ENCODE measurements at regions not wholly inside any gene's neighbourhood (a gene's known extent, or its start where the extent isn't known, plus 50 kb on each side); places are given as distances from the start of the nearest gene placed in this dataset.
"Not testable (repeated sequence)": the region's sequence is repeated elsewhere in the genome, so short reads cannot be mapped to it uniquely, and the experiment has no call there.

DNA sequence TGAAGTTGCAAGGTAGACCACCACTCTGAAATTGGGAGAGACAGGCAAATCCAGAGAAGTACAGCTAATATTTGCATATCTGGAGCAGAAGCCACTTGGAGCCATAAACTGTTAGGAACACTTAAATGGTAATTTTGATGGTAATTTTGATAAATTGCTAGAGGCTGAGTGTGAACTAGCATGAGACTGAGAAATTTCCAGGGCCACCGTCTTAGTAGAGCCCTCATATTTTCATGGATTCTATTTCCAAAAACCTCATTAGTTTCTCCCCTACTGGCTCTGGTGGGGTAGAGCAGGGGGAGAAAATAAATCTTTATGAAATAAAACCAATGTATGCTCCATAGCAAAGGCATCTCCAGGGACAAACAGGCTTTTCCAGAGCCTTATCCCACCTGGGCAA lies 429.4 kb upstream of the DIPK2B start:
- no peak for DNase-seq

DNA sequence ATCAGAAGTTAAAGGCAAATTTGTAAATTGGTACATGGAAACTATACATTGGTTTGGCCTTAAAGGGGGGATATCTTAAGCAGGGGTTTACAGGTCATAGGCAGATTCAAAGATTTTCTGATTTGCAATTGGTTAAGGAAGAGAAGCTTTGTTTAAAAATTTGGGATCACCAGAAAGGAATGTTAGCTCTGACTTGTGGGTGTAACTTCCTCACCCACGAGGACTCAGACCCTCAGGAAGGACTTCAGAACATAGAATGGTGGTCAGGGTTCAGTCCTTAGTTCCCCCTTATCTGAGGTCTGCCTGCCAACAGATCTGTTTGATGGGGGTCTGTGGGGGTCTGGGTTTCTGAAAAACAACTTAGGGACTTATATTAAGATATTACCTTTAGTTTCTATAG lies 427.4 kb upstream of the DIPK2B start:
- no peak for DNase-seq

DNA sequence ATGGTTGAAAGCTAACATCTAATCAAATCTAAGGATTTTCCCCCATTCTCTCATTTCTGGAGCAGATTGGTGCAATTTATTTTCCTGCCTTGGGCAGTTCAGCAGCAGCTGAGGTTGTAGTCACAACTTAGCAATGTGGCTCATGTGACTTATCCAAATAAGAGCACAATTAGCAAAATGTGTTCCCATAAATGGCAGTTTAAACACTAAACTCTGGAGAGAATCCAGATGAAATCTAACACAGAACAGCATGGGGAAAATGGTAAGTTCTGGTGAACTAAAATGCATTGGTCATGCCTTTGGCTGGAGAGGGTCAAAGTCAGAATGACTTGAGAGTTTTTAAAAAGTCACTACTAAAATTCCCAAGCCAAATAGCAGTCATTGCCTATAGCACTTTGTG lies 422.6 kb upstream of the DIPK2B start:
- no peak for DNase-seq

DNA sequence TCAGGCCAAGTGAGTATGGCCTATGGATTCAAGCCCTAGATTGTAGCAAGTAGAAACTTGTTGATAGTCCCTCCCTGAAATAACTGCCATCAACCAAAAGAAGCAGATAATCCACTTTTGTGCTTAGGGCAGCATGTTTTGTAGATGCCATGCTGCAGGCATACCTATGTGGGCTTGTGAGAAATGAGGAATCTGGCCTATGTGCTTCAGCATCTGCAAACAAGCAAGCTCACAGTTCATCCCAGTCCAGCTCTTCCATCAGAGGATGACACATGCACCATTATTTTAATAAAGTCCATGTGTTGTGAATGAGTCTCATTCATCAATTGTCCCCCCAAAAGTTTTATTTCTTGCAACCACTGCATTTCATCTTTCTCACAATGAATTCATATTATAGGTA lies 421.9 kb upstream of the DIPK2B start:
- no peak for DNase-seq

DNA sequence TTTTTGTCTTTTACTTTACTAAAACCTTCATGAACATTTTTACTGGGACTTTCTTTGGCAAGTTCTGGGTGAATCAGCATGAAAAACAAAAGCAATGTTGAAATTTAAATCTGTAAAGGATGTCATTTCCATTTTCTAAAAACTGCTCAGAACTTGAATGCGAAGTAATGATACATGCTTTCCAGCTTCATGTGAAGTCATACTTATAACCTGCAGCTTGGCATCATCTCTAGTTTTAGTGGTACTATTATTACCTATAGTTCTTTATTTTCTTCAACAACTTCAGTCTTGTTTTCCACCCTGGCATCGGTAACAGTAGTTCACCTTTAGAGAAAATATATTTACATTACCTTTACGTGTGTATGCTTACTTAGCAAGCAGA lies 421.4 kb upstream of the DIPK2B start:
- no peak for DNase-seq

DNA sequence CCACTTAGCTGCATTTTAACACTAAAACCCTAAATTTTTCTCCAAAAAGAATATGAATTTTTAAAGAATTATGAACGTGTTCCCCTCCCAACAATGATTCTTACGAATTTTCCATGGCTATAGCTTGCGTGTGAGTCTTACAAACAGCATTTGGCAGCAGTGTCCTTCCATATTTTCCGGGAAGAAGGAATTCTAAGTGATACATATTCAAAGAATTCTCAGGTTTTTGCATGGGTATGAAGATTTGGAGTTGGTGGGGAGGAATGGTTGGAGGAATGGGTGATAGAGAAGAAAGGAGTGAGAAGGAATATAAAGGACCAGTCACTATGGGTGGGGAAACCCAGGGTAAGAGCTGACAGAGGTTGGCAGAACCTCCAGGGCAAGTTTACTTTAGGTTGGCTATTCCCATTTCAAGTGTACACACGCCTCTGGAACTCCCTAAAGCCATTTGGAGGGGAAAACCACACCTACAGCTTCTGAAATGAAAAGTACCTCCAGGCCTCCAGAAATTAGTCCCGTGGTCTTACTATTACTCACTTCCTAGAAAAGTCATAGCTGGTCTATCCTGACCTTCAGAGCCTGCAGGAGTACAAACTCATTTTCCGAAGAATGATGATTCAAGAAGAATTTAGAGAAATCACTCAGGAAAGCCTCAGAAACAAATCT lies 420.8 kb upstream of the DIPK2B start:
- DNase-seq = no peak

DNA sequence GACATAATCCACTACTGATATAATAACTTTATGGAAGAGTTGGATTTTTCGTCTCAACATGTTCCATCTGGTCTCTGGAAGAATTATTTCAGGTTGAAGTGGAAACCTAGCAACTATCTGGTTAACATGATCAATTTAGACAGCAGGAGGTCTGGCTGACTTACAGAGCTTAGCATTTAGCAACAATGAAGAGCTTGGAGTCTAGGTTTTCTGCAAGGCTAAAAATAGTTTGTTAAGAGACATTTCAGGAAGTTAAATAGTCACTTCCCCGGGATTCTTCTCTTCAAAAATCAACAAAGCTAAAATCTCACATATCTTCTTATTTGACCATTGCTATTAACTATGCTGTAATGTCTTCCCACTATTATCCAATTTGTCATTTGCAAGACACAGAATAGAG lies 418.6 kb upstream of the DIPK2B start:
- no peak for DNase-seq

DNA sequence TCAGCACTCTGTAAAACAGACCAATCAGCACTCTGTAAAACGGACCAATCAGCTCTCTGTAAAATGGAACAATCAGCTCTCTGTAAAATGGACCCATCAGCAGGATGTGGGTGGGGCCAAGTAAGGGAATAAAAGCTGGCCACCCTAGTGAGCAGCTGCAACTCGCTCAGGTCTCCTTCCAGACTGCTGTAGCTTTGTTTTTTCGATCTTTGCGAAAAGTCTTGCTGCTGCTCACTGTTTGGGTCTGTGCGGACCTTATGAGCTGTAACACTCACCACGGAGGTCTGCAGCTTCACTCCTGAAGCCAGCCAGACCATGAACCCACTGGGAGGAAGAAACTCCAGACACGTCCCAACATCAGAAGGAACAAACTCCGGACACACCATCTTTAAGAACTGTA lies 414.9 kb upstream of the DIPK2B start:
- not testable (repeated sequence) for DNase-seq

DNA sequence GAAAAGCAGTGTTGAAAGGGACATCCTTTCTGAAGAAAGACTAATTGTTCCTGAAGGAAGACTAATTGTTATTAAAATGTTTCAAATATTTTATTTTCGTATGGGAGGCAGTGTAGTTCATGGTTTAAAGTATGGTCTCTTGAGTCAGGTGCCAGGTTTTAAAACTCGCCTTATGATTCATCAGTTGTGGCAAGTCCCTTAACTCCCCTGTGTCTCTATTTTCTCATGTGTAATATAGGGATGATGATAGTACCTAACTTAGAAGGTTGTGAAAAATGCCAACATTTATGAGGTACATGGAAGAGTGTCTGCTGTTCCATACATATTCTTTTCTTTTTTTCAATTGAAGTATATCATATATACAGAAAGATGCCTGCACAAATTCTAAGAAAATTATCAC lies 414.2 kb upstream of the DIPK2B start:
- no peak for DNase-seq

DNA sequence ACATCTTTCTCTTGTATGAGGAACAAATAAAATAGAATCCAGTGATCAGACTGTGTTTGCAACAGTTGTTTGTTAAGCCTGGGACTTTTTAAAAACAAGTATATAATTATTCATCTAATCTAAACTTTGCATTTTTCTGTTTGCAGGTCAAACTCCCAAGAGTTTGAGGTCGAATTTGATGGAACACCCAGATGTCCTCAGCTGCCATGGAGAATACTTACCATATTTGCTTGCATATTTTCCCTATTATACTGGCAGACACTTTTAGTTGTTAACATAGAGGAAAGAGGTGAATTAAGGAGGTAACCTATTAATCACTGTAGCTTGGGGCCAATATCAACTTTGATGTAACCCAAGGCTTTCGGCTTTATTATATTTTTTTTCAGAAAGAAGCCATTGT lies 401.5 kb upstream of the DIPK2B start:
- DNase-seq = no peak

DNA sequence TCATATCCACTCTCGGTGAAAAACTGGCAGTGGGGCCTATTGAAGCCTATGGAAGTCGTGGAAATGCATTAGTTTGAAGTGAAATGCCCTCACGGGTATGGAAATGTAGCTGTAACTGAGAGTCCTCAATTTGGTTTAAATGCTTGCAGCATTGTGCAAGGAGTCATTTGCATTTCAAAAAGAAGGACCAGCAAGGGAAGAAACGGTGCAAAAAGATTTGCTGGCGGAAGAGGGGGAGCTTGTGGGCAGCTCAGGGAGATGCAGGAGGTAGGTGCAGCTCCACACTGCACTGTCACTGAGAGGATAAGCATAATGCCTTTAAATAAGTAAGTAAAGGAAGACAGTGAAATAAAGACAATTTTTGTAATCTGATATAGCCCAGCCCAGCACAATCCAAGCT lies 400.4 kb upstream of the DIPK2B start:
- DNase-seq = no peak

DNA sequence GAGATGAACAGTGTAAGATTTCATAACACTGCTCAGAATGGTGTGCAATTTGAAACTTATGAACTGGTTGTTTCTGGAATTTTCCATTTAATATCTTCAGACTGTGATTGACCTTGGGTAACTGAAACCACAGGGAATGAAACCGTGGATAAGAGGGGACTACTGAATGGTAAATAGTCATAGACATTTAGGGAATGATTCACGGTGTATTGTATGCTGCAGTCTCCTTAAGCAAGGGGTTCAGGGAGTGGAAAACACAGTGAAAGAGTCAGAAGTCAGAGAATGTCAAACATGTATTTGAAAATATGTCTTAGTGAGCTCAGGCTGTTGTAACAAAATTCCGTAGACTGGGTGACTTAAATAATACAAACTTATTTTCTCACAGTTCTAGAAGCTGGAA lies 398.2 kb upstream of the DIPK2B start:
- no peak for DNase-seq

DNA sequence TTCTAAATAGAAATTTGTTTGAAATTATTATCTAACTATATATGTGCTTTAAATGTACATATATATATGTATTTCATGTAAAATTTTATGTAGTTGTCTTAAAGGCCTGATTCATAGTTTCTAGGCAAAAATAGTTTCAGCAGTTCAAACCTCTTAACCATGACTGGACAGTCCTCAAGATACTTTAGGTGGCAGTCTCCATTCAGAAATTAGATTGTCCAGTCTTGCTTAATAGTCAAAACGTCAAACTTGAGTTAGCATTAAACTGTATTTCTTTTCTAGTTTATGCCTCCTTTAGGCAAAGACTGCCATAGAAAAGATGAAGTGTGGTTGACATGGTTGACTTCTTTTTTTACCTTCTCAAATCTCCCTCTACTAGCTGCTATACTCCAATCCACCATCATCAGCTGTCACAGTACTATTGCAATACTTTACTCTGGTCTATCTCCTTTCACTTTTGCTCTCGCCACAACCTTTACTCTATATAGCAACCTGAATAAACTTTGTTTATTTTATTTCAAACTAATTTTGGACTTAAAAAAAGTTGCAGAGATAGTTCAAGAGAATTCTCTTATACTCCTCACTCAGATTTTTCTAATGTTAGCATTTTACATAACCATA lies 395.6 kb upstream of the DIPK2B start:
- no peak for DNase-seq

DNA sequence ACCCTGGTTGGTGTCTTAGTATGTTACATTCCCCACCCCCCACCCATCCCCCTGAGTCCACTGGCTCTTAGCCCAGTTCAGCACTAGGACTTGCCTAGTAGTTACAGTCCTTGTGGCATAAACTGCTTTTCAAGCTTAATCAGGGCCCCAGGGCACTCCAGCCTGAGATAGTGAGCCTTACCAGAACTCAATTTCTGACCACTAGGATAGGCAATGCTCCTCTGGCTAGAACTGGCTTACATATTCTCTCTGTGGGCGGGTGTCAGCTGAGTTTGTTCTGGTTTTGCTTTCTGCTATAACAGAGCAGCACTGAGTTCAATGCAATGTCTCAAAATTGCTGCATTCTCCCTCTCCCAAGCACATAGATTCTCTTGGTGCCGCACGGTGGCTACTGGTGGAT lies 391.4 kb upstream of the DIPK2B start:
- no peak for DNase-seq

DNA sequence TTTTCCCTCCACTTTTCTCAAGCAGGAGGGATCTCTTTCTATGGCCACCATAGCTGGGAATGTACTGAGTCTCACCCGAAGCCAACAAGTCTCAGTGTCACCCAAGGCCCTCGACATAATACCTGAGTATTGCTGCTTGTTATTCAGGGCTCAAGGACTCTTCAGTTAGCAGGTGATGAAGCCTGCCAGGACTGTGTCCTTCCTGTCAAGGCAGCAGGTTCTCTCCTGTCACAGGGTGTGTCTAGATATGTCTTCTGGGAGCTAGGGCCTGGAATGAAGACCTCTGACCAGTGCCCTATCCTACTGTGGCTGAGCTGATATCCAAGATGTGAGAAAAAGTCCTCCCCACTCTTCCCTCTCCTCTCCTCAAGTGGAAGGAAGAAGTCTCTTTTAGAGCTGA lies 391.0 kb upstream of the DIPK2B start:
- no peak for DNase-seq

DNA sequence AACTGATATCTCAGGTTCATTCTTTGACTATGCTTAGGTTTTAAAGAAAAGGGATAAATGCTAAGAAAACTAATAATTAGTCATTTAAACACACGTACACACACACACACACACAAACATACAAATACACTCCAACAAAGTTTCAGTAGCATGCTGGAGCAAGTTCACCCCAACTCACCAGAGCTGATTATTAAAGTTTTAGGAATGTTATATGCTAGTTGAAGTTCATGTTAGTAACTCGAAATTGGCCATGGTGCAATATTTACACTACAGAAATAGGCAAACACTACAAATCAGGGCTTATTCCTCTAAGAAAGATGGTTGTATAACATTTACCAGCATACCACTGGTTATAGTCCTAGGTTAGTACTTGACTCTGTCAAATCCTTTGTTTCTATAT lies 384.0 kb upstream of the DIPK2B start:
- no peak for DNase-seq

DNA sequence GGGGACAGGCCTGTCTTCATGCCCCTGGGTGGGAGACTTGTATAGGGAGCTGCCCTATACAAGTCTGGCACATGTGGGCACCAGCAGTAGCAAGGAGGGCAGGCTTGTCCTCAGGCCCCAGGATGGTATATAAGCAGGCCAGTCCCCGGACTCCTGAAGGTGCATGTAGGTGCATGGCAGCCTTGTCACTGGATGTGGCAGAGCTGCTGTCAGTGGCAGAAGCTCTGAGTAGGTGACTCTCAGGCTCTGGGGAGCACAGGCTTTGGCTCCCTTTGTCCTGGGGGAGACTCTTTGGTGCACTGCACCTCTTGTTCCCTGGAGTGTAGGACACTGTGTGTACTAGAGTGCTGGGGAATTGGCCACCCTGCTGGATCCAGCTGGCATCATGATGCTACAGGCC lies 376.7 kb upstream of the DIPK2B start:
- DNase-seq = no peak

DNA sequence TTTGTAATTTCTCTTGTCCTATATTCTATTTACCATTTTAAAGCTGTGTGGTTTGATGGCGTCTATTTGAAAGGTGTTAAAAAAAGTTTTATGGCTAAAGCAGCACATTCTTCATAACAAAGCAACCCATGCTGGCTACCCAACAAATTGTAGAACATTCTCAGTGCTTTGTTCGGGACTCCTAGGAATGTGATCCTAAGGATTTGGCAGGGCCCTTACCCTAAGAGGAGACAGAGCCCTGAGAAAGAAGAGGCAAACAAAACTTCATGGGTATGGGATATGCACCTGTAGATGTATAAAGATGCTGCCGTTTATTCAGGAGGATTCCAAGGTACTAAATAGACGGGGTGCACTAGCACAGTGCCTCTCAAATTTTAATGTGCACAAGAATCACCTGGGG lies 370.8 kb upstream of the DIPK2B start:
- no peak for DNase-seq

DNA sequence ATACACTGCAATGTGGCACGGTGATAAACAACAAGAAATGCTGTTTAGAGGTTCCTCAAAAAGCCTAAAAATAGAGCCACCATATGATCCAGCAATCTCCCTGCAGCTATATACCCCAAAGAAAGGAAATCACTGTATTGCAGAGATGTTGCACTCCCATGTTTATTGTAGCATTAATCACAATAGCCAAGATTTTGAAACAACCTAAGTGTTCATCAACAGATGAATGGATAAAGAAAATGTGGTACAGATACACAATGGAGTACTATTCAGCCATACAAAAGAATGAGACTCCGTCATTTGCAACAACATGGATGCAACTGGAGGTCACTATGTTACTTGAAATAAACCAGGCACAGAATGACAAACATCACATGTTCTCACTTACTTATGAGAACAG lies 365.8 kb upstream of the DIPK2B start:
- no peak for DNase-seq

DNA sequence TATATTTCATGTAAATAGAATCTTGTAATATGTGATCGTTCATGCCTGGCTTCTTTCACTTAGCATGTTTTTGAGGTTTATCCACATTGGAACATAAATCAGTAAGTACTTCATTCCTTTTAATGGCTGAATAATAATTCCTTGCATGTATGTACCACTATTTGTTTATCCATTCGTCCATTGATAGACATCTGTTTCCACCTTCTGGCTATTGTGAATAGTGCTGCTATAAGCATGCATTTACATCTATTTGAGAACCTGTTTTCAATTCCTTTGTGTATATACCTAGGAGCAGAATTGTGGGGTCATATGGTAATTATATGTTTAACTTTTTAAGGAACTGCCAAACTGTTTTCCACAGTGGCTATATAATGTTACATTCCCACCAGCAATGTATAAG lies 356.7 kb upstream of the DIPK2B start:
- no peak for DNase-seq

DNA sequence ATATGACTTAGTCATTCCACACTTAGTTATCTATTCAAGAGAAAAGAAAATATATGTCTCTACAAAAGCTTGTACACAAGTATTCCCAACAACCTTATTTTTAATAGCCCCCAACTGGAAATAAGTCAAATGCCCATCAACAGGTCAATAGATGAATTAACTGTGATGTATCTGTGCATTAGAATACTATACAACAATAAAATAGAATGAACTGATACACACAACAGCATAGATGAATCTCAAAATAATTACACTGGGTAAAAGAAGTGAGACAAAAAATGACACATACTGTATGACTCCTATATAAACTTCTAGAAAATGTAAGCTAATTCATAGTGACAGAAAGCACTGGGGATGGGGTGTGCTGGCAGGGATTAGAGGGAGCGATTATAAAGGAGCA lies 354.1 kb upstream of the DIPK2B start:
- no peak for DNase-seq

DNA sequence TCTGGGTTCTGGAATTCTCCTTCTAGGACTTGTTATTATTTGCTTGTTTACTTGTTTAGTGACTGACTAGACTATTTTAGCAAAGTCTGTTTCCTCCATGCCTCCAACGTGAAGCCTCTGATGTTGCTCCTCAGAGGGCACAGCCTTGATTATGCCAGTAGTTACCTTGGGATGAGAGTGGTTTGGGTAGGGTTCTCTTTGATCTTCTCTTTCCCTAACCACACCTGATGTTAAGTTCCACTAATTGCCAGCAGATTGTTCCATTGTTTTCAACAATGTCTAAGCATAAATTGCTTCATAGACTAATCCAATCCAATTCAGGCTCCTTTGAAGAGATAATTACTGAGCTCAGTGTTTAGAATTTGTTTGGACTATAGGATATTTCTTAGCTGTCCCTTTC lies 352.7 kb upstream of the DIPK2B start:
- DNase-seq = no peak

DNA sequence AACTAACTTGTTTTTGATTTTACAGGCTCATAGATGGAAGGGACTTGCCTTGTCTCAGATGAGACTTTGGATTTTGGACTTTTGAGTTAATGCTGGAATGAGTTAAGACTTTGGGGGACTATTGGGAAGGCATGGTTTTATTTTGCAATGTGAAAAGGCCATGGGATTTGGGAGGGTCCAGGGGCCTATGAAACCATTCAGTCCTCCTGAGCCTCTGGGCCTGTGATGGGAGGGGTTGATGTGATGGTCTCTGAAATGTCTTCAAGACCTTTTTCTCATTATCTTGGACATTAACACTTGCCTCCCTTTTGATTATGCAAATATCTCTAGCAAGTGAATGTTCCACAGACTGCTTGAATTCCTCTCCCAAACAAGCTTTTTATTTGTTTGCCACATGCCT lies 346.0 kb upstream of the DIPK2B start:
- not testable (repeated sequence) for DNase-seq

DNA sequence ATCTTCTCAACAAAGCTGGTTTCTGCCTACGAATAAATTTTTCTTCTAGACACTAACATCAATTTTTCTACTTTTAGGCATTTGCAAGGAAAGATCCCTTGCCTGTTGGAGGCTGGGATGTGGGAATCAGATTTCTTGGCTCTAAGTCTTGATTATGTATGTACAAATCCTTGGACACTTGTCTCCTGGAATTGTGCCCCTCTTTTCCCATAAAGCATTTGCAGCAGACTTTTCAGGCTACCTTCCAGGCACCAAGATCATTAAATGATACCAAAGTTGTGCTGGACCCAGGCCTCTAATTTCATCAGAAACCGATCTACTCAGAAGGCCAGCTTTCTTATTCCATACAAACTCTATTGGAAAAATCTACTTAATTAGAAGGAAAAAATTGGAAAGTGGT lies 339.5 kb upstream of the DIPK2B start:
- no peak for DNase-seq

DNA sequence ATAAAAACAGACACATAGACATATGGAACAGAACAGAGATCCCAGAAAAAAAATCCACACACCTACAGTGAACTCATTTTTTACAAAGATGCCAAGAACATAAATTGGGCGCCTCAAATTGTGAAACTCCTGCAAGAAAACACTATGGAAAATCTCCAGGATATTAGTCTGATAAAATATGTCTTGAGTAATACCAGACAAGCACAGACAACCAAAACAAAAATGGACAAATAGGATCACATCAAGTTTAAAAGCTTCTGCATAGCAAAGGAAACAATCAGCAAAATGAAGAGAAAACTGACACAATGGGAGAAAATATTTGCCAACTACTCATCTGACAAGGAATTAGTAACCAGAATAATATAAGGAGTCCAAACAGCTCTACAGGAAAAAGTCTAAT lies 337.3 kb upstream of the DIPK2B start:
- no peak for DNase-seq

DNA sequence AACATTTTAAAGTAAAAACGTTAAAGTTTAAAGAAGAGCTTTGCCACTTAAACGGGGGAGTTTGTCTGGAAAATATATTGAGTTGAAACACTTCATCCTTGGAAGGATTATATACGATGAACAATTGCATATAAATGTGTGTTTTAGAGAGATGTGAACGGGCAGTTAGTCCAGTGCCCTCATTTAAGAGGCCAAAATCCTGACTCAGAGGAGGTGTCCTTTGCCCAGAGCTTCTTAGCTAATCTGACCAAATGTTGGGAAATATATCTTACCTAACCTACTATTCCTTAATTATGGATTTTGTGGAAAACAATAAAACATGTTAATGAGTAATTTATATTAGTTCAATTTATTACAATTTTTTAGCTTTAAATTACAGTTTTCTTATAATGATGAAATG lies 327.2 kb upstream of the DIPK2B start:
- no peak for DNase-seq

All from hematopoietic multipotent progenitor cell treated with erythropoietin and hydrocortisone succinate and interleukin-3 and kit ligand, for 4 days (in vitro differentiated cells).